GM12878 (cell line): ENCODE measurements at regions not wholly inside any gene's neighbourhood (a gene's known extent, or its start where the extent isn't known, plus 50 kb on each side); places are given as distances from the start of the nearest gene placed in this dataset.

Source experiments
- ATAC-seq: fragments of 200-7000 bp; cut with Tn5 transposase; 3 replicates; pipeline ENCODE4 v1.9.1; 2020; ENCODE audit warnings: mild to moderate bottlenecking, moderate library complexity
- BruUV-seq: library from RNA; stranded (reverse); fragments of 400-500 nt; replicated peaks from 2 replicates; lab custom pipeline; 2021; lab: Mats Ljungman, UMichigan
- CTCF ChIA-PET: fragments of 300-600 bp; sonication (Branson Sonifier 250); formaldehyde crosslinking; extraction: SDS; loops from one replicate; lab custom pipeline; 2021; ENCODE audit warnings: inconsistent platforms; lab: Yijun Ruan, JAX
- POLR2A ChIA-PET: fragments of 350-600 bp; formaldehyde crosslinking; extraction: SDS; loops from one replicate; lab custom pipeline; 2021; ENCODE audit warnings: inconsistent platforms; lab: Charles Lee
- RAD21 ChIA-PET: fragments of 300-600 bp; sonication (Branson Sonifier 250); formaldehyde crosslinking; loops from one replicate; lab custom pipeline; 2023; ENCODE audit warnings: antibody characterized with exemption; ENCODE audit not compliant: unreplicated experiment; lab: Charles Lee
- SMC1A ChIA-PET: fragments of 300-600 bp; sonication (Branson Sonifier 250); formaldehyde crosslinking; loops from one replicate; lab custom pipeline; 2023; ENCODE audit not compliant: unreplicated experiment, uncharacterized antibody; lab: Charles Lee
- DNase-seq: peaks from one replicate; pipeline ENCODE4 v3.0.0-alpha.2; 2011; ENCODE audit warnings: low read depth, low spot score
- FAIRE-seq: peaks from 3 replicates; lab custom pipeline; 2011; peaks lifted over from hg19 to GRCh38; lab: Jason Lieb, UNC
- H2AFZ ChIP-seq: 2 replicates; pipeline ENCODE4 v1.6.0; 2011; ENCODE audit warnings: low read depth, low read length, control low read depth; ENCODE audit not compliant: control insufficient read depth
- H3K27ac ChIP-seq: 2 replicates; pipeline ENCODE4 v1.5.1; 2011; ENCODE audit warnings: control low read depth; ENCODE audit not compliant: control insufficient read depth, insufficient read depth
- H3K27me3 ChIP-seq, 2 experiments: replicated peaks in 1 of 2; 2 replicates each; pipeline versions ENCODE4 v1.6.0 to v1.6.1; 2011; ENCODE audit warnings: low read length in 1 of 2; ENCODE audit not compliant: control insufficient read depth in 2 of 2, insufficient read depth in 2 of 2
- H3K36me3 ChIP-seq, 2 experiments: 2 replicates each; pipeline ENCODE4 v1.5.1; 2011; ENCODE audit warnings: low read length in 1 of 2; ENCODE audit not compliant: control insufficient read depth in 2 of 2, insufficient read depth in 2 of 2
- H3K4me1 ChIP-seq: 2 replicates; pipeline ENCODE4 v1.6.1; 2011; ENCODE audit warnings: mild to moderate bottlenecking, low read length, moderate library complexity, mixed read lengths; ENCODE audit not compliant: control insufficient read depth, insufficient read depth
- H3K4me2 ChIP-seq: 2 replicates; pipeline ENCODE4 v1.6.0; 2011; ENCODE audit warnings: control low read depth; ENCODE audit not compliant: control insufficient read depth, insufficient read depth
- H3K4me3 ChIP-seq: fragments of 200-600 bp; sonication (generic); 2 replicates; pipeline ENCODE4 v1.5.1; 2016
- H3K79me2 ChIP-seq: 2 replicates; pipeline ENCODE4 v1.6.0; 2011; ENCODE audit warnings: low read length; ENCODE audit not compliant: control insufficient read depth, insufficient read depth
- H3K9ac ChIP-seq: 2 replicates; pipeline ENCODE4 v1.8.0; 2011; ENCODE audit warnings: low read length, control low read depth, mixed read lengths; ENCODE audit not compliant: control insufficient read depth, insufficient read depth
- H3K9me3 ChIP-seq: replicated peaks from 3 replicates; pipeline ENCODE4 v1.5.1; 2011; ENCODE audit warnings: mild to moderate bottlenecking, low read length; ENCODE audit not compliant: control insufficient read depth, insufficient read depth
- H4K20me1 ChIP-seq: 2 replicates; pipeline ENCODE4 v1.6.0; 2011; ENCODE audit not compliant: control insufficient read depth, insufficient read depth
- IRF3 ChIP-seq: fragments of 450-650 bp; IDR thresholded peaks from 2 replicates; pipeline ENCODE4 v1.6.1; 2014; ENCODE audit warnings: mild to moderate bottlenecking
- NFYA ChIP-seq: IDR thresholded peaks from 2 replicates; pipeline ENCODE4 v1.6.1; 2011; ENCODE audit warnings: low read depth, mild to moderate bottlenecking, low read length, improper control_type of control experiment, borderline replicate concordance
- SP1 ChIP-seq: IDR thresholded peaks from one replicate; pipeline ENCODE4 v1.6.1; 2011; ENCODE audit warnings: low read depth, low read length
- WGBS: methylation state at CpG from one replicate; pipeline ENCODE4 v1.1.6; 2016; ENCODE audit warnings: low lambda C conversion rate; ENCODE audit not compliant: insufficient replicate concordance, insufficient coverage; ENCODE audit errors: missing lambda C conversion rate; 5-methylcytosine and 5-hydroxymethylcytosine counted together
- in situ Hi-C: fragments of 300-500 bp; cut with MboI; formaldehyde crosslinking; loops from 9 replicates; pipeline ENCODE4 v1.14.3; 2018; ENCODE audit warnings: mixed read lengths
- intact Hi-C: fragments of 100-400 bp; cut with micrococcal nuclease; formaldehyde crosslinking; loops from one replicate; pipeline ENCODE4 v1.14.2; 2022; ENCODE audit not compliant: unreplicated experiment

- no peaks in the 10 kb centered on the region for H3K79me2 ChIP-seq
- no peak for TF ChIP-seq SP1
- no peak for TF ChIP-seq NFYA
- no peak overlapping the region for H3K27ac ChIP-seq
- ATAC-seq (no peak), FAIRE-seq (no peak), DNase-seq (no peak)
- CTCF ChIA-PET = no interaction called here
- WGBS = 18% methylated on average over 3 of the region's 3 CpGs
- H3K4me1 ChIP-seq = no peaks in the 10 kb centered on the region
- SMC1A ChIA-PET = no interaction called here
- RAD21 ChIA-PET = no interaction called here
- H4K20me1 ChIP-seq = no peaks in the 10 kb centered on the region
- no peak overlapping the region for H3K9ac ChIP-seq
- POLR2A ChIA-PET = no interaction called here
- H3K4me3 ChIP-seq = no peak overlapping the region
- no peaks in the 10 kb centered on the region for H3K9me3 ChIP-seq
- BruUV-seq = no TSS peak
- no peaks in the 10 kb centered on the region for H3K27me3 ChIP-seq
- intact Hi-C loops (no loop called here), in situ Hi-C loops (no loop called here)
- H2AFZ ChIP-seq = no peak overlapping the region
- no peaks in the 10 kb centered on the region for H3K36me3 ChIP-seq
- H3K4me2 ChIP-seq = no peak overlapping the region
Measured at GRCh38 chr12:19997656-19998400, 370.5 kb upstream of the PDE3A start.

GRCh38 chr12:19998411-19998810 is 369.9 kb upstream of the PDE3A start:
- FAIRE-seq (no peak), ATAC-seq (no peak), DNase-seq (no peak)
- intact Hi-C loops = no loop called here
- Histone ChIP-seq H3K27ac (no peak overlapping the region), H3K4me3 (no peak overlapping the region), H3K27me3 (no peaks in the 10 kb centered on the region), H3K9me3 (no peaks in the 10 kb centered on the region), H3K36me3 (no peaks in the 10 kb centered on the region), H3K4me1 (no peaks in the 10 kb centered on the region), H2AFZ (no peak overlapping the region), H3K4me2 (no peak overlapping the region), H4K20me1 (no peaks in the 10 kb centered on the region), H3K9ac (no peak overlapping the region), H3K79me2 (no peaks in the 10 kb centered on the region)
- ChIA-PET RAD21 (no interaction called here), SMC1A (no interaction called here), CTCF (no interaction called here), POLR2A (no interaction called here)
- WGBS = 0% methylated on average over 1 of the region's 1 CpG
- no peak for TF ChIP-seq IRF3
- in situ Hi-C loops = no loop called here
- BruUV-seq = no TSS peak
